Dermis blood vessel endothelial cell (primary cell): ENCODE measurements at regions not wholly inside any gene's neighbourhood (a gene's known extent, or its start where the extent isn't known, plus 50 kb on each side); places are given as distances from the start of the nearest gene placed in this dataset.

Experiments used
- DNase-seq: peaks from one replicate; pipeline ENCODE4 v3.0.0; 2010

DNA sequence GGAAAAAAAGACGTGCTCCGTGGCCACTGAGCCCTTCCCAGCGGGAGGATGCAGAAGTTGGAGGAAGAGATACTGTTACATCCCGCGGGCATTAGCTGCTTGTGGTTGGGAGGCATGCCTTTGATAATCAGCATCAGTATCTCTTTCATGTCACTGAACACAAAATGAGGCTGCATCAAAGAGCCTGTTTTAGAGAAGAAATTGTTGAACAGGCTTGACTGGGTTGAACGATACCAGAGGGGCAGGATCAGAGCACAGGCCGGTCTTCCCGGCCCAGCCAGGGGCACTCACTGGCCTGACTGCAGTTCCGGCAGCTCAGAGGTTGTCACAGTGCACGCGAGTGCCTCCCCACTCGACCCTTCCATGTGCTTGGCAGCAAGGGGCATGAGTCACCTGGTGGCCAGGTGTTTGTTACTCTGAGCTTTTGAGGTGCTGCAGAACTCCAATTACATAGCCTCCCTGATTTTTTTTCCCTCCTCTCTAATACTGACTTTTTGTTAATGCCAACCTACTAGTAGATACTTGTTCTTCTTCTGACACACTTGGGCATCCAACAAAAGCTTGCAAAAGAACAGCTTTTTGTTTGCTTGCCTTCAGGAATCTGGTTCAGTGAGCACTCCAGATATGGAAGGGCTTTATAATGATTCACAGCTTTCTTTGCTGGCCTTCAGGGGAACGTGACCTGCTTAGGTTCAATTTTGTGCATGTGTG, 121.6 kb downstream of the VAPA start:
- no peak for DNase-seq

DNA sequence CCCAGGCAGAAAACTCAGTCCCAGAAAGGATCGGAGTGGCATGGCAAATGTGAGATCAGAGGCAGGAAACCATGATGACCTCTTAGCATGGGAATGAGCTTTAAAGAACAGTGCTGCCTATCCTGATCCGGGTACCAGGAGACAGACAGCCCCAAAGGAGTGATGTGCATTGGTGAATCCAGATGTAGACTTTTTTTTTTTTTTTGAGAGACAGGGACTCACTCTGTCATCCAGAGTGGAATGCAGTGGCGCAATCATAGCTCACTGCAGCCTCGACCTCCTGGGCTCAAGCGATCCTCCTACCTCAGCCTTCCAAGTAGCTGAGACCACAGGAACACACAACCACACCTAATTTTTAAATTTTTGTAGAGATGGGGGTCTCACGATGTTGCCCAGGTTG, 122.7 kb downstream of the VAPA start:
- no peak for DNase-seq

DNA sequence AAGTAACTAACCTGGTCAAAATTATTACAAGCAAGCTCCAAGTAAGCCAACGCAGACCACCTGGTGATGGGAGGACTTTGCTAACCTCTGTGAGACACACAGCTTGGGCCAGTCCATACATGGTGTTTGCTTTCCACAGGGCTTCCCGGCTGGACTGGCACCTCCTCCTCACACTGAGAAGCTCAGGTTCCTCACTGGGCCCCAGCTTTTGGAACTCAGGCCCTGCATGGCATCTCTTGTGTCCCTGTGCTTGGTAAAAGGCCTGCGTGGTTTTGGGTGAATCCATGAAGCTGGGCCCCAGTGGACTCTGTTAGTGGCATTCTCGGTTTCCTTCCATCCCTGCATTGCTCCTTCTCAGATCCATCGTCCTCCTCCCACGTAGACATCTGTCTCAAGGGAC, 123.4 kb downstream of the VAPA start:
- DNase-seq: no peak

DNA sequence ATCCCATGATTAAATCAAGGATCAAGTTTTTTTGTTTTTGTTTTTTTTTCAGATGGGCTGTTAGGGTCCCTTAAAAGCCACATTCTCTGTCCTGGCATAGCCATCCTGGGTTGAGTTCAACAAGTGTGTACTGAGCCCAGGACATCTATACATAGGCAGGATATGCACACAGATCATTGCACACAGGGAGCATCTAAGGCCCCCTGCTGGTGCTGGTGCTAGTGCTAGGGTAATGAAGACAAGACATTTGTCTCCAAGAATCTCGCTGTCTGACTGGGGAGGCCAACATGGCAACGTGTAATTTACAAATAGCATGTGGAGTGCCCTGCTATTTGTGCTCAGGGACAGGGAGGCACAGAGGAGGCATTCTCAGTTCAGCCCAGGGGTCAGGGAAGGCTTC, 124.5 kb downstream of the VAPA start:
- DNase-seq: no peak

DNA sequence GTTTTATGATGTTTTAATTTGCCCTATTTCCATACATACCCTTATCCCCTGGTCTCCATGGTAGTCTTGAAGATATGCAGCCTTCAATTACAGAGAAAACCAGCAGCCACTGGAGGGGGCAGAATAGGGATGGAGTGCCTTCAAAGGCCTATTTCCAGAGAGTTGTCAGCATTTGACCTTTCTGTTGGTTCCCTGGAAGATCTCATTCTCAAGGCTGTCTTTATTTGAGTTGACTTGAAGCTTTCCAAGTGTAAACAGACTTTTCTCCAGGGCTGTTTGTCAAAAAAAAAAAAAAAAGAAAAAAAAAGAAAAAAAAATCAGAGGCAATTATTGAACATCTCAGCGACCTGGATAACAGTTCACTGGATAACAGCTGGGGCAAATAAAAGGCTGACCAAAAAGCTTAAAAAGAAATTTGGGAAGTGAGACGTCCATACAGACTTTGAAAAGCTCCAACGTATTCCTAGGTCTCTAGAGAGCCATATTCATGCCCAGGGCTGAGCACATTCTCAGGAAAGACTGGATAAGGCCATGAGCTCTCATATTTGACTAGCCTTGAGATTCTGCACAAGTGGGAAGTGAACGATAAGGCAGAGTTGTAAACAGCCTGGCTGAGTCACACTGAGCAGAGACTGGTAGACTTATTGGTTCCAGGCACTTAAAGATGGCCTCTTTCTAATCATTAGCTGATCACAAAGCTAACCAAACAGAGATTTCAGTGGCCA, 126.6 kb downstream of the VAPA start:
- DNase-seq: peak; percentile 52

DNA sequence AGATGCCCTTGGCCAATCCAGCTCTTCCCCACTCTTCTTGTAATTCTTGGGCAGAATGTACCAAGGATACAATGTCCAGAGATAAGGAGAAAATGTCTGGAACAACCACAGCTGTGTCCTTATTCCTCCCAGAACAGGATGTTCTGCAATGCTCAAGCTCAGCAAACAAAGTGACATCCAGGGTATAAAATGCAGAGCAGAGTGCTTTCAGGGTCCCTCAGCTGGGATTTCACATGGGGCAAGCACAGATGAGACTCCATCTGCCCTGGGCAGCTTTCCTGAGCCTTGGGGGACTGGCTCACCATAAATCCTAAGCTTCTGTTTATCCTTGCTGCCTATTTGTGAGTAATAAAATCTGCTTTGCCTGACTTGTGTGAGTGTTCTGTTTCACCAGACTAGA, 127.4 kb downstream of the VAPA start:
- peak; percentile 23 for DNase-seq

DNA sequence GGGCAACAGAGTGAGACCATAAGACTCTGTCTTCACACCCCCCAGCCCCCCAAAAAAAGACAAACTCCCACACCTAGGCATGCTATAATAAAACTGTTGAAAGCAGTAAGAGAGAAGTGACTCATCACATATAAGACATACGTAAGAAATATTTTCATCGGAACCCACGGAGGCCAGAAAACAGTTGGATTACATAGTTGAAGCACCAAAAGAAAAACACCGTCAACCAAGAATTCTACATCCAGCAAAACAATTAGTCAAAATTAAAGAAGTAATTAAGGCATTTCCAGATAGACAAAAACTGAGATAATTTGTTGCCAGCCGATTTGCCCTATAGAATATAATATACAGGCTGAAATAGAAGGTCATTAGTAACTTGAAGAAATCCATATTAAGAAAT, 128.7 kb downstream of the VAPA start:
- no peak for DNase-seq

DNA sequence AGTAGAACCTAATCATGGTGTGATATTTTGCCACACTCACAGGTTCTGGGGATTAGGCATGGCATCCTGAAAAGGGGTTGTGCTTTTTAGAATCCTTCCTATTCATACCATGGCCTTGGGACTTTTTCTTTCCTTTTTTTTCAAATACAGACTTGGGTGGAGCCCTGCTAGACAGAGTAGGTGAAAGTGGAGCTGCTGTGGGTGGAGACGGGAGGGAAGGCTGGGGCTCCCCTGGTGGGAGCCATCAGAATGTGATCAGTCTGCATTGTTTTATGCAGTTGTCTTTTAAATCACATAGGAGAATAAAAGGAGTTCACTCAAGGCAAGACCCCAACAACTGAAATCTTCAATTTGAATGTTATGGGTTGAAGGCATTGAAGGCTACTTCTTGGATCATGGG, 130.2 kb downstream of the VAPA start:
- DNase-seq: no peak

DNA sequence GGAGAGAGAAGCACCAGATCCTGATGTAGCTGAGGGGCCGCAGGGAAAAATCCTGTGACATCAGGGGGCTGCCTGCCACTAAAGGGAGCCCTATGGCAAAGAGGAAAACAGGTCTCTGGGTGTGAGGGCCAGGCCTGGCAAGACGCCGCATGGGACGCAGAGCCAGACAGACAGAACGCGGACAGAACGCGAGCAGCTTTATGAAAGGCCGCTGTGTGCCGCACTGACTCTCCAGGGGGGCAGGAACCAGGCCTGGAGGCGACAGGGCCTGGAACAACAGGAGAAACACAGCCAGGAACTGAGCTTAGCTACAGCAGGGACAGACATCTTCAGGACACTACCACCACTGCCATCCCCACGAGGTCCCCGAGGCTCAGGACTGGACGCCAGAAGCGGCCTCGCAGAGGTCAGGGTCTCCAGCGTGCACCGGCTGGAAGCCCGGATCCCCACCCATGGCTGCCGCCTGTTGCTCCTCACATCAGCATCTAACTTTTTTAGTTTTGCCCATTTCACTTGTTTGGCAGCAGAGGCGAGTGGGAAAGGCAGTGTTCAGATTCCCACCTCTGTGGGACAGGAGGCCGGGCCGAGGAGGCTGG, 131.6 kb downstream of the VAPA start:
- DNase-seq: no peak

DNA sequence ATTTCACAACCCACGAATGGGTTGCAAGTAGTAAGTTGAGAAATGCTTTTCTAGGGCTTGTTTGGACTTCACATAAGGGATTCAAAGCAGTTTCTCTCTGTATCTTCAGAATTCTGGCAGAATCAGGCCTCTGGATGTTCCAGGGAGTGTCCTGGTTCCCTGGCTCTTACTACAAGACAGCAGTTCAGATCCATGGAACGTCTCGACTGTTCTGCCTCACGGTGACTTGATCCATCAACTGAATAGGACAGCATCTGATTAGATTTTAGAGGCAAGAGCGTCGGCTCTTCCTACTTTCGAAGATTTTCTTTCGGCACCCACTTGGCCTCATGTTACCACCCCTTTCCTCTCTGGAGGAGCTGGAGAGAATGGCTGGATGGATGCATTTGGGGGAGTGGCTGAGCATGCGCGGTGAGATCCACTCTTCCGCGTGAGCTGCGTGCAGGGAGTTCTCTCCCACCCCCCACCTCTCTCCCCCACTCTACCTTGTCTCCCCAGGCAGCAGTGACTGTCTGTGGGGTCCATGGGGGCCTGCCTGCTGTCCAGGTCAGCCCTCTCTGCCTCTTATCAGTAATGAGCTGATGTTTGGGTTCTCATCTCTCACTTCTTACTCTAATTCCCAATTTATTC, 132.5 kb downstream of the VAPA start:
- no peak for DNase-seq

DNA sequence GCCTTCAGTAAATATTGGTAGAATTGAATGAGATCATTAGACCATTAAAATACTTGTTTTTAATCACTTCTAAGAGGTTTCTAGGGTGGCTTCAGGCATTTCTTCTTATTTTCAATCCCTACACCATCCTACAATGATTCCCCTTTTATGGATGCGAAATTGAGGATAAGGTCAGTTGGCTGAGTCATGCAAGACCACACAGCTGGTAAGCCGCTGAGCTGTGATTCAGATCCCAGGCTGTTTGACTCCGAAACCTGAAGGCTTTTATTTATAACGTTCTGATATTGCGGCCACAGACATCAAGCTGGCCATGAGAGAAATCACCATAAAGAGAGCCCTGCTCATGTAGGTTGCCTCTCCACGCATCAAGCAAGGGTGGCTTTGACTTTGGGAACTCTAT, 133.4 kb downstream of the VAPA start:
- no peak for DNase-seq

DNA sequence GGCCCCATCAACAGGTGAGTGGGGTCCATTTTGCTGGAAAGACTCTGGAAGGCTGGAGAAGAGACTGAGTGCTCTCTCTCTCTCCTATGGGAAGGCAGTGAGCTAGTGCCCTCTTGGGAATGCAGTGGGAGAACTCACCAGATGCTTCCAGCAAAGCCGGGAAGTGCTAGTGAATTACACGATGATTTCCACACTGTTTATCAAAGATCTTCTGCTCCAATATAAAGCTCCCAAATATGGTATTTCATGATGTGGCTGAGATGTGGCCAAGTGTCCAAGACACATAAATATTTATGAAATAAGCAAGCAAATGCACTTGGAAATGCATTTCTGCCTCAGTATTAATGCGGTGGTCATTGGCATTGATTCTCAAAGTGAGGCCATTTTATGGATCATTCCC, 135.9 kb downstream of the VAPA start:
- no peak for DNase-seq

DNA sequence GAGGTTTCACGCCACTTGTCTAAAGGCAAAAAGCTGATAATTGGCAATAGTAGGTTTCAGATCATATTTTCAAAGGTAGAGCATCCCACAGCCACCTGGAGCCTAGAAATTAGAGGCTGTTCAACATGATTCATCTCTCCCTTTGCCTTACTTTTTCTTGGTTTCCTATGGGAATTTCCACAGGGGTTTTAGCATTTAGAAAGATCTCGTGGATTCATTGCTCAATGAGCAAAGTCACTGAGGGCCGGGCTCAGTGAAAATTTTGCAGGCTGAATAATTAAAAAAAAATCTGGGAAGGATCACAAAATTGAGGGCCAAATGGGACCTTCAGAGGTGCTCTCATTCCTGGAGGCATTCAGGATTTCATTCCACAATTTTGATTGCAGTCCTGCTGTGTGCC, 137.1 kb downstream of the VAPA start:
- DNase-seq: no peak

DNA sequence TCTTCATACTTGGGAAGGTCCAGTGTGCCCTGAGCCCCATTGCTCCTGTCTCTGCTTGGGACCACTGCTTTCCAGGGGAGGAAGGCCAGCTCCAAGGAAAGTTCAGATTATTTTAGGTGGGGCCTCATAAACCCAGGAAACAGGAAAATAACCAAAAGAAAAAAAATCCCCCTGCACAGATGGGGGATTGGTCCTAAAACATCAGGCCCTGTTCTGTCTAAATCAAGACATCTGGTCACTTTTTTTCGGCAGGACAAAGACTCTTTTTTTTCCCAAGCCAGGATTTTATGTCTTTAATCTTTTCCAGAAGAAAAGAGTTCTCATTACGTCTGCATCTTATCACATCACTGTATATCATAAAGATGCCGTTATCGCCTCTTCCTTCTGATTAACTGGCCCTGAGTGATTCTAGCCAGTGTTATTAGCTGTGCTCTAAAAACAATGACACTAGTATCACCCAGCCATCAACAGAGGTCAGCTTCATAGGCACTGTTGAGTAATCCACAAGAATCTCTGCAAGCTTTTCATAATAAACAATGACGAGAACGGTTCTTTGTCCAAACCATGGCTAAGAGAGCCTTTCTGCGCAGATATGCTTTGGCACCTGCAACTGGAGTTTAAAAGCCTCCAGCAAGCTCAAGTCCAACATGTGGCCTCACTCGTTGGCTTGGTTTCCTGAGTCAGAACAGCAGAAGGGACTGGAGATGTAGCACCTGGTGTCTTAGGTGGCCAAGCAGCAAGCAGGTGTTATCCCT, 138.2 kb downstream of the VAPA start:
- peak; percentile 45 for DNase-seq

DNA sequence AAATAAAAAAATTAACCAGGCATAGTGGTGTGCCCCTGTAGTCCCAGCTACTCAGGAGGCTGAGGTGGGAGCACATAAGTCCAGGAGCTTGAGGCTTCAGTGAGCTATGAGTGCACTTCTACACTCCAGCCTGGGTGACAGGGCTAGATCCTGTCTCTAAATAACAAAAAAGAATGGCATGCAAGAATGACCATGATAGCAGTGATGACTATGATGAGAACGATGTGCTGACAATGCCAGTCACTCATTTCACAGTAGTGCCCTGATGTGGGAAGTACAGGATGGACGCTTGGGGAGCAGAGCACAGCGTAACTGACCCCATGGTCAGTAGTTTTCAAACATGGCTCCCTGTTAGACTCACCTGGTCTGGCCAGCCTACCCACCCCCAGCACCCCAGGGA, 139.1 kb downstream of the VAPA start:
- no peak for DNase-seq

DNA sequence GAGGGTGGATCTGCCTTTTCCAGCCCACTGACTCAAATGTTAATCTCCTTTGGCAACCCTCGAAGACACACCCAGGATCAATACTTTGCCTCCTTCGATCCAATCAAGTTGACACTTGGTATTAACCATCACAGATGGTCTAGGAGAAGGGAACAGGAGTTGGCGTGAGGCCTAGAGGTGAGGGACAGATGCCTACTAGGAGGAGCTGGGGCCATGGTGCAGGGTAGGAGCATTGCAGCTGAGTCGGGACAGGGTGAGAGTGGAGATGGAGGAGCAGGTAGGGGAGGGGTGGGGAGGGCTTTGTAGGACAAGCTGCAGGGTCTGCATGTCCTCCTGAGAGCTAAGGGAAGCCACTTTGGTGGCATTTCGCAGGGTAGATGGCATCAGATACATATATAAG, 140.0 kb downstream of the VAPA start:
- no peak for DNase-seq

DNA sequence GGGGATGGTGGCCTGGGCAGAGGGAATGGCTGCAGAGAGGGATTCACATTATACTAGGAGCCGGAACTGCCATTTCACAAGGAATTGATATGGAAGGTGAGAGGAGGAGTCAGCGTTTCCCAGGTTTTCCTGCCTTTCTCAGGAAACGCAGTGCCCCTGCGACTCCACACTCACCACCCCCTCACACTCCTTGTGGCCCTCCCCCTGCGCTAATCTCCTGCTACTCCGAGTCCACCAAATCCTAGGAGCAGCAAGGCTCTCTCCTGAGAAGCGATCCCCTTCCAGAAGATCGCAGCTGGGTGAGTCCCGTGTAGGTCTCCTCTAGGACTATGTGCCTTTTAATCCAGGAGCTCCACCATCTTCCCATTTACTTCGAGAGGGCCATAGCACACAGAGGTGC, 140.6 kb downstream of the VAPA start:
- DNase-seq: peak; percentile 5

DNA sequence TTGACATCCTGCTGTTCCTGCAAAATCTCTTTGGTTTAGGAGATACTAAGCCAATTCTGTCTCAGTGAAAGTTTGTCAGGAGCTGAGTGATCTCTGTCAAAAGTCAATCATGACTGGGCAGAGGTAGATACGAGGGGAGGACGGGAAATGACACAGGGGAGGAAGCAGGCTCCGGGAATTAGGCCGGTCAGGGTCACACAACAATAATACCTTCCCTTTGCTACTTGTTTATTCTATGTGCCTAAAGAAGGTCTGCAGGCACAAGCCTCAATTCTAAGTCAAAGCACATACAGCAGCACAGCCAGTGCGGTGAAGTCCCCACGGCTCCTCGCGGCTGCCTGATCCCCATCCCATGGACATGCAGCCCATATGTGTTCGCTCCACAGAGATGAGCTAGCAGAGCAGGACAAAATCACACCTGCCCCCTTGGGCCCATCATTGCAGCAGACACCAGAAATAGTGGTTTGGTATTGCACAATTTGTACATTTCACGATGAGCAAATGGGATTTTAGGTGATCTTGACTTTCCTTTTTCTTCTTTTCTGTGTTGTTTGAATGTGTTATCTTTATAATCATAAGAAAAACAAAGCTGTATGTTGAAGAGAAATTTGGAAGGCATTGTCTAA, 141.4 kb downstream of the VAPA start:
- peak; percentile 73 for DNase-seq

DNA sequence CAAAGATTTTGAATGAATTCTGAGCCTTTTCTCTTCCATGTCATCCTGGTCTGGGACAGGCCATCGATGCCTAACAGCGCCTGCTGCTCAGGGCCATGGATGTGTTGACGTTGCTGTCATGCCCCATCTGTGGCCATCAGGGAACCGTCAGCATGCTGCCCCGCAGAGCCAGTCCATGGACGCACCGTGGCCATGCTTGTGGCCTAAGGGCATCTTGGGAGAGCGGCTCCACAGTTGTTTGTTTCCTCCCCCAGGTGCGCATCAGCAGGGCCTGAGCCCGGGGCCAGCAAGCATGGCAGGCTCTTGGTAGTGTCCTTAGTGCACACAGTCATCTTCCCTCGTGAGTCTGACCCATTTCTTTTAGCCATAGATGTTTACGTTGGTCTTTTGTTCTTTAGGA, 142.7 kb downstream of the VAPA start:
- DNase-seq: no peak

DNA sequence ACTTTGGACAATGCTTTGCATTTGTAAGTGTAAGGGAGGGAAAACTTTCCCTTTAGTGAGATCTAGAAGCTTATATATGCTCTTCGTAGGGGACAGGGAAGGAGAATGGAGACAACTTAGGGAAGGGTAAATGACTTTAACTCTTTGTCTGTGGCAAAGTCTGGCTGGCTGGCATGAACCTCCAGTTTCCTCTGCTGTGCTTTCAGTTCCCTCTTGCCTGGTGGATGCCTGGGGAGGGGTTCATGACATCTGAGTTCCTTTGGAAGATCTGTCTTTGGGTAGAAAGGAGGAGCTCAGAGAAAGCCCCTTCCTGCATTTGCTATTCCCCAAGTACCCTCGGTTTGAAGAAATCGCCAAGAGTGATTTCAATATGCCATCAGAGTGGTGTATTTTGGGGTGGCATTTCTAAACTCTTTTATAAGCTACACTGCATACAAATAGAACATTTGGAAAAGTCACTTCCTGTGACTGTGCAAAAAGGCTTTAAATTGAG, 143.6 kb downstream of the VAPA start:
- no peak for DNase-seq

DNA sequence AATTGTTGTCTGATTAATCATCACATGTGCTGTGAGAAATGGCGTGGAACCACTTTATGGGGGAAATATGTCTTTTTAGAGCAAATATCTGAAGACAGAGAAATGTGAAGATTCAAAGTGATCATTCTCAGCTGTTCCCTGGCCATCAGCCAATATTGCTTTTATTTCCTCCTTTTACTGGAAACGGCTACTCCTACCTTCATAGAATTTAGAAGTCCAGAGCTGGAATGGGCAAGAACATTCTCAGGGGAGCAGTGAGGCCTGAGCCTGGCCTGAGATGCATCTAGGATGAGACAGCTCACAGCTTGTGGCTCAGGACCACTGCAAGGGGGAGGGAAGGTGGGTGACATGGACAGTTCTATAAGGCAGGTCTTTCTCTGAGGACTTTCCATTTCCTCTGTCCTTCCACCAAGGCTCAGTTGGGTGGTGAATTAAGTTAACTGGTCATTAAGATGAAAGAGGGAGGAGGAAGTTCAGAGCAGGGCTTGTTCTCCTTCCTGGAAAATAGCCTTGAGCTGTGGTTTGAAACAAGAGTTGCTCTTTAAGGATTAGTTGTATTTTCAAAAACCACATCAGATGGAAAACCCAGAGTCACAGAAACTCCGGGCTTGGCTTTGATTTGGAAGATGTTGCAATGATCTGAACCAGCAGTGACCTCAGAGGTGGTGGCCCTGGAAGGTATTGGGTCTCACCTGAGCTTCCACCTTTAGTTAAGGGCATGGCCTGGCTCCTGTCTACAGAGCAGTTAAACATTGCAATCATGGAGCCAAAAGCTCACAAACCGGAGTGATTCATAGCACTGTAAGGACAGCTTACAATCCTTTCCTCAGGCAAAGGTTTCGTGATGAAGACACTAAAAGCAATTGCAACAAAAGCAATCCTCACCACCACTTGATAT, 144.3 kb downstream of the VAPA start:
- peak; percentile 72 for DNase-seq
